ENCODE measurements at regions not wholly inside any gene's neighbourhood (a gene's known extent, or its start where the extent isn't known, plus 50 kb on each side); places are given as distances from the start of the nearest gene placed in this dataset.

DNA sequence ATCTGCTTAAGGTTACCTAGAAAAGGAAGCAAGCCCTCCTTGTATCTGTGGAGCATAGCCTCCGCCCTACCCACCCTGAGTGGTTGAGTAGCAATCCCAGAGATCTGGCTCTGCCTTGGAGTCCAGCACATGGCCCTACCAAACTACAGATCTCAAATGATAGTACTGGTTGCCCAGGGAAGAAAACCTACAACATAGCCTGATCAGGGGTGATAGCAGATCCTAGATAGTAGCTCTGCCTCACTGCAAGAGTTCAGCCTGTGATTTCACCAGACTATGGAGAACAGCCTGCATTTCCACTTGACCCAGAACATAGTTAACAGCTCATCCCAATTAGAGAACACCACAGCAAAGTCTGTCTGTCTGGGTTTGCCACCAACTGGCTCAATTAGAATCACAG lies 279.5 kb downstream of the ETNK1 start:
- Histone ChIP-seq H3K18ac (ENCODE audit: low read depth, low read length) (no peak overlapping the region), H3K4me1 (ENCODE audit: control insufficient read depth, insufficient read depth, low read length) (no peaks in the 10 kb centered on the region), H4K8ac (ENCODE audit: low read depth in 2 of 2, low read length in 2 of 2) (no peak overlapping the region), H2BK120ac (ENCODE audit: low read depth, low read length) (no peak overlapping the region), H2AK5ac (ENCODE audit: low read depth, low read length) (no peak overlapping the region), H3K36me3 (ENCODE audit: control insufficient read depth, insufficient read depth, low read length) (no peaks in the 10 kb centered on the region), H3K4me3 (ENCODE audit: insufficient read depth, low read depth, low read length) (no peak overlapping the region), H4K20me1 (ENCODE audit: insufficient read depth, low read length) (no peaks in the 10 kb centered on the region), H2BK5ac (ENCODE audit: low read depth, low read length, poor library complexity, severe bottlenecking) (no peak overlapping the region), H3K9ac (ENCODE audit: low read depth, low read length) (no peak overlapping the region), H3K23ac (ENCODE audit: low read depth, low read length) (no peak overlapping the region), H3K9me1 (ENCODE audit: insufficient read depth, low read length) (no peaks in the 10 kb centered on the region), H3K4me2 (ENCODE audit: low read depth, low read length) (no peak overlapping the region), H2AK9ac (replicated peaks; ENCODE audit: low read depth, low read length, poor library complexity) (no peak overlapping the region), H3K4ac (ENCODE audit: low read depth, low read length) (no peak overlapping the region), H2BK20ac (ENCODE audit: low read depth, low read length) (no peak overlapping the region), H3K79me1 (ENCODE audit: low read depth in 1 of 2, low read length in 2 of 2) (no peaks in the 10 kb centered on the region), H4K91ac (ENCODE audit: insufficient read depth, low read depth, low read length) (no peak overlapping the region), H4K5ac (ENCODE audit: low read depth, low read length) (no peak overlapping the region), H3K56ac (ENCODE audit: extremely low read depth, insufficient read depth, low read length) (no peak overlapping the region), H3K14ac (replicated peaks; ENCODE audit: low read depth, low read length) (no peak overlapping the region), H3K27ac (ENCODE audit: insufficient read depth, low read length) (no peak overlapping the region), H2AFZ (replicated peaks; ENCODE audit: low read length, poor library complexity) (no peak overlapping the region), H3K9me3 (ENCODE audit: control insufficient read depth, insufficient read depth, low read length) (no peaks in the 10 kb centered on the region), H2BK15ac (ENCODE audit: low read depth, low read length) (no peak overlapping the region), H3K27me3 (ENCODE audit: control insufficient read depth, insufficient read depth, low read length) (no peaks in the 10 kb centered on the region)
- dilution Hi-C loops (cut with HindIII; ENCODE audit: low sequenced_read_pairs, unreplicated experiment), result no loop called here
- no peak for DNase-seq
- TF ChIP-seq MAZ (IDR thresholded peaks at IDR 0.05; ENCODE audit: borderline replicate concordance, low read depth, low read length) (no peak), POLR2A (IDR thresholded peaks at IDR 0.05; ENCODE audit: low read depth, low read length) (no peak), SMC3 (IDR thresholded peaks at IDR 0.05; ENCODE audit: low read depth, low read length) (no peak), RFX5 (IDR thresholded peaks at IDR 0.05; ENCODE audit: low read depth, low read length) (no peak), FOS (IDR thresholded peaks at IDR 0.05; ENCODE audit: low read depth, low read length) (no peak), BHLHE40 (IDR thresholded peaks at IDR 0.05; ENCODE audit: low read depth, low read length) (no peak), RAD21 (IDR thresholded peaks at IDR 0.05; ENCODE audit: low read length) (no peak), CHD1 (IDR thresholded peaks at IDR 0.05; ENCODE audit: low read depth, low read length) (no peak), MAFK (IDR thresholded peaks at IDR 0.05; ENCODE audit: low read depth, low read length) (no peak), RCOR1 (IDR thresholded peaks at IDR 0.05; ENCODE audit: insufficient replicate concordance, low read length) (no peak)
- TF ChIP-seq, protein P1, sequence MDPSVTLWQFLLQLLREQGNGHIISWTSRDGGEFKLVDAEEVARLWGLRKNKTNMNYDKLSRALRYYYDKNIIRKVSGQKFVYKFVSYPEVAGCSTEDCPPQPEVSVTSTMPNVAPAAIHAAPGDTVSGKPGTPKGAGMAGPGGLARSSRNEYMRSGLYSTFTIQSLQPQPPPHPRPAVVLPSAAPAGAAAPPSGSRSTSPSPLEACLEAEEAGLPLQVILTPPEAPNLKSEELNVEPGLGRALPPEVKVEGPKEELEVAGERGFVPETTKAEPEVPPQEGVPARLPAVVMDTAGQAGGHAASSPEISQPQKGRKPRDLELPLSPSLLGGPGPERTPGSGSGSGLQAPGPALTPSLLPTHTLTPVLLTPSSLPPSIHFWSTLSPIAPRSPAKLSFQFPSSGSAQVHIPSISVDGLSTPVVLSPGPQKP (IDR thresholded peaks at IDR 0.05; ENCODE audit: borderline replicate concordance, low read depth, low read length), result no peak
- TF ChIP-seq, protein P2, sequence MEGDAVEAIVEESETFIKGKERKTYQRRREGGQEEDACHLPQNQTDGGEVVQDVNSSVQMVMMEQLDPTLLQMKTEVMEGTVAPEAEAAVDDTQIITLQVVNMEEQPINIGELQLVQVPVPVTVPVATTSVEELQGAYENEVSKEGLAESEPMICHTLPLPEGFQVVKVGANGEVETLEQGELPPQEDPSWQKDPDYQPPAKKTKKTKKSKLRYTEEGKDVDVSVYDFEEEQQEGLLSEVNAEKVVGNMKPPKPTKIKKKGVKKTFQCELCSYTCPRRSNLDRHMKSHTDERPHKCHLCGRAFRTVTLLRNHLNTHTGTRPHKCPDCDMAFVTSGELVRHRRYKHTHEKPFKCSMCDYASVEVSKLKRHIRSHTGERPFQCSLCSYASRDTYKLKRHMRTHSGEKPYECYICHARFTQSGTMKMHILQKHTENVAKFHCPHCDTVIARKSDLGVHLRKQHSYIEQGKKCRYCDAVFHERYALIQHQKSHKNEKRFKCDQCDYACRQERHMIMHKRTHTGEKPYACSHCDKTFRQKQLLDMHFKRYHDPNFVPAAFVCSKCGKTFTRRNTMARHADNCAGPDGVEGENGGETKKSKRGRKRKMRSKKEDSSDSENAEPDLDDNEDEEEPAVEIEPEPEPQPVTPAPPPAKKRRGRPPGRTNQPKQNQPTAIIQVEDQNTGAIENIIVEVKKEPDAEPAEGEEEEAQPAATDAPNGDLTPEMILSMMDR (conservative IDR thresholded peaks at IDR 0.05; ENCODE audit: low read depth, low read length), result no peak
- TF ChIP-seq, protein P3, sequence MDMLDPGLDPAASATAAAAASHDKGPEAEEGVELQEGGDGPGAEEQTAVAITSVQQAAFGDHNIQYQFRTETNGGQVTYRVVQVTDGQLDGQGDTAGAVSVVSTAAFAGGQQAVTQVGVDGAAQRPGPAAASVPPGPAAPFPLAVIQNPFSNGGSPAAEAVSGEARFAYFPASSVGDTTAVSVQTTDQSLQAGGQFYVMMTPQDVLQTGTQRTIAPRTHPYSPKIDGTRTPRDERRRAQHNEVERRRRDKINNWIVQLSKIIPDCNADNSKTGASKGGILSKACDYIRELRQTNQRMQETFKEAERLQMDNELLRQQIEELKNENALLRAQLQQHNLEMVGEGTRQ (IDR thresholded peaks at IDR 0.05; ENCODE audit: low read depth, low read length), result no peak
- in situ Hi-C loops (cut with MboI; ENCODE audit: low sequenced_read_pairs), result no loop called here
- POLR2A ChIA-PET (ENCODE audit: unreplicated experiment), result no interaction called here
- no TSS peak for BruUV-seq (replicated peaks)
- CTCF ChIA-PET, result no interaction called here
- intact Hi-C loops (cut with micrococcal nuclease), result no loop called here
- no CpG with 5 or more reads among the region's 1 CpG for WGBS, 2 experiments (ENCODE audit: extremely low coverage in 2 of 2, insufficient read length in 1 of 2)
- ATAC-seq (ENCODE audit: low read depth), result no peak
